NCI-H460 (cell line): ENCODE measurements at regions not wholly inside any gene's neighbourhood (a gene's known extent, or its start where the extent isn't known, plus 50 kb on each side); places are given as distances from the start of the nearest gene placed in this dataset.

Experiments used
- DNase-seq: peaks from one replicate; pipeline ENCODE4 v3.0.0-alpha.2; 2016; ENCODE audit warnings: low read depth; ENCODE audit errors: extremely low read depth

DNA sequence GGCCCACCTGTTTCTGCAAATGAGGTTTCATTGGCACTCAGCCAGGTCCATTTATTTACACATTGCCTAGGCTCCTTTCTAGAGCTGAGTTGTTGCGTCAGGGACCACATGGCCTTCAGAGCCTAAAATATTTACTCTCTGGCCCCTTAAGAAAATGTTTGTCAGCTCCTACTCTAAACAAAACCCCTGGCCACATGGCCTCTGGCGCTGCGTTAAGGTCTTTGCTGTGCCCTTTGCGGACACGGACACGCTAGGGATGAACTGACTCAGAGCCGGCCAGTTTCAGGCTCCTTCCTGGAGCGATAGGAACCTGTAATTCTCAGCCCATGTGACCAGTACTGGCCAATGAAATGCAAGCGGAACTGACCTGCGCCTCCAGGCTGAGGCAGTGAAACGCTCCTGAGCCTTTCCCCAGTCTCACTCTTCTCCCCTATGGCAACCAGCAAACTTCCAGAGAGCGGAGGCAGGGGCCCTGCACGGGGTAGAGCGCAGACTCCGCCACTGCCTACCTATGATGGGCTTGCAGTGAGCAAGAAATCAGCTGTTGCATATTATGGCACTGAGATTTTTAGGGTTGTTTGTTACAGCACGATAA, 160.3 kb downstream of the ETS2 start:
- peak; percentile 49 for DNase-seq

DNA sequence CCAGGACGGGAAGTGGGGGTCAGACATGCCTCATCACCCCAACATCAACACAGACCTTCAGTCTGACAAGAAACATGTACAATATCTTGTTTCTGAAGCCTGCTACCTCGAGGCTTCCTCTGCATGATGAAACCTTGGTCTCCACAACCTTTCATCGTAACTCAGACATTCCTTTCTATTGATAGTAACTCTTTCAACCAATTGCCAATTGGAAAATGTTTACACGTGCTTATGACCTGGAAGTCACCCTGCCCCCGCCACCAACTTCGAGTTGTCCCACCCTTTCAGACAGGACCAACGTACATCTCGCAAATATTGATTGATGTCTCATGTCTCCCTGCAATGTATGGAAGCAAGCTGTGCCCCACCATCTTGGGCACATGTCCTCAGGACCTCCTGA, 159.5 kb downstream of the ETS2 start:
- DNase-seq: no peak

DNA sequence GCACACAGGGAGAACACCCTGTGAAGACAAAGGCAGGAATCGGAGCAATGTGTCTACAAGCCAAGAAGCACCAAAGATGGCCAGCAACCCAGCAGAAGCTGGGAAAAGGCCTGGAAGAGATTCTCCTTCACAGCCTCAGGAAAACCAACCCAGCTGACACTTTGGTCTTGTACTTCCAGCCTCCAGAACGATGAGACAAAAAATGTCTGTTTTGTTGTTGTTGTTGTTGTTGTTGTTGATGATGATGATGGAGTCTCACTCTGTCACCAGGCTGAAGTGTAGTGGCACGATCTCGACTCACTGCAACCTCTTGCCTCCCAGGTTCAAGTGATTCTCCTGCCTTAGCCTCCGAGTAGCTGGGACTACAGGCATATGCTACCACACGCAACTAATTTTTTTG, 157.3 kb downstream of the ETS2 start:
- DNase-seq: no peak

DNA sequence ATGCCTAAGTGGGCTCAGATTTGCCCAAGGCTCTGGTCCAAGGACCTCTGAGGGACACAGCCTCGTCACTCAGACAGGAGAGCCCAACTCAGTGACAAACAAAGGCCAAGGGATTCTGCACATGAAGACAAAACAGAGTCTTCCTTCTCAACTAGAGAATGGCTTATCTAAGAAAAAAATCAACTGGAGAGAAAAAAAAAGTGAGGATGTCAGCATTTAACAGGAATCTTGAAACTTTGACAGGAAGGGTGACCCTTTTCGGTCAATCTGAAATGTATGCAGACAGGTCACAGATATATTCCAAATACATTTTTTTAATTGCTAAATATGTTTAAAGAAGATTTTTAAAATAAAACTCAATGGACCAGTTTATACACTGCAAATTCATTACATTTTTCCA, 154.5 kb downstream of the ETS2 start:
- DNase-seq: no peak

DNA sequence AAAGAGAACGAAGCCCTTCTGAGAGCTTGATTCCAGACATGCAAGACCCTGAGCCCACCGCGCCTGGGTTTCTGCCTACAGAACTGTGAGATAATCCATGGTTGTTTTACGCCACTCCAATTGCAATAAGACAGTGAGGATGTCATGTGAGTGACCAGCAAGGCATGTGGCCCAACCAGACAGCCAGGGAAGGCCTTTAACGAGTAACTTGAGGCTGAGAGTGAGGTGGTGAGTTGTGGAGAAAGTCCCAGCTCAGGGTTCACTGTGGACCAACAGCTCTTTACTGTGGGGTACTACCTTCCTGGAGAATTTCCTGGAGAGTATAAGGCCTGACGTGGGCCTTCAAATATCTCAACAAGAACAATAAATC, 153.9 kb downstream of the ETS2 start:
- DNase-seq: no peak

DNA sequence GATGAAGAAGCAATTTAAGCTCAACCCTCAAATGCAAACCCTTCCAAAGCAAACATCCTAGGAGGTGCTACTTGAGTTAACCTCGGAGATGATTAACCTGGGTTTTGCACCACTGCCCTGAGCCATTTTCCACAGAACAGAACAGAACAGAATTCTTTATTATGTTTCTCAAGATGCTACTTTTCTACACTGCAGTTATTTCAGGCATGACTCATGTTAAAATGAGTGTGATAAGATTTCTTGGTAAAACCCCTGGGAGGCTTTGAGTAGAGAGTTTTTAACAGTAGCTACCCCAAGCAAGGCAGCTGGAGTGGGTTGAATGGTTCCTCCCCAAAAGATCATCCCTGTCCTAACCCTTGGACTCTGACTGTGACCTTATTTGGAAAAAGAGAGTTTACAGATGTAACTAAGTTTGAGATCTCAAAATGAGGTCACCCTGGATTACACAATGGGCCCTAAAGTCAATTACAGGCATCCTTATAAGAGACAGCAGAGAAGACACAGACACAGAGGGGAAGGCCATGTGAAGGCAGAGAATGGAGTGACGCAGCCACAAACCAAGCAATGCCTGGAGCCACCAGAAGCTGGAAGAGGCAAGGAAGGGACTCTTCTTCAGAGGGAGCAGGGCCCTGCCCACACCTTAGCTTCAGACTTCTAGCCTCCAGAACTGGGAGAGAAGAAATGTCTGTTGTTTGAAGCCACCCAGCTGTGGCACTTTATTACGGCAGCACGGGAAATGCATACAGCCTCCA, 153.4 kb downstream of the ETS2 start:
- no peak for DNase-seq

DNA sequence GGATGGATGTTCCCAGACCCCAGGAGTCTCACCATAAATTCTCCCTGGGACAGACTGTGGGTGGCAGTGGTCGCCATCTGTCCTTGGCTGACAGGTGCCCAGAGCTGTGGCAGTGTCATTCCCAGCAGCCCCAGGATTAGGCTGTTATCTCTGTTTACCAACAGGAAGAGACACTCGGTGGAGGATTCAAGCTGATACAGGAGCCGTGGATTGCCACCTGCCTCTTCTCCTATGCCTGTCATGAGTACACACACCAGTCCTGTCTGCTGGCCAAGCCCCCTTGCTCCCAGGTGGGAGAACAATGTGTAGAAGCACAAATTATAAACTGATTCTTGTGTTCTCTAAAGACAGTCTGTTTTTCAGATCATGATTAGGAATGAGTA, 152.6 kb downstream of the ETS2 start:
- DNase-seq: no peak

DNA sequence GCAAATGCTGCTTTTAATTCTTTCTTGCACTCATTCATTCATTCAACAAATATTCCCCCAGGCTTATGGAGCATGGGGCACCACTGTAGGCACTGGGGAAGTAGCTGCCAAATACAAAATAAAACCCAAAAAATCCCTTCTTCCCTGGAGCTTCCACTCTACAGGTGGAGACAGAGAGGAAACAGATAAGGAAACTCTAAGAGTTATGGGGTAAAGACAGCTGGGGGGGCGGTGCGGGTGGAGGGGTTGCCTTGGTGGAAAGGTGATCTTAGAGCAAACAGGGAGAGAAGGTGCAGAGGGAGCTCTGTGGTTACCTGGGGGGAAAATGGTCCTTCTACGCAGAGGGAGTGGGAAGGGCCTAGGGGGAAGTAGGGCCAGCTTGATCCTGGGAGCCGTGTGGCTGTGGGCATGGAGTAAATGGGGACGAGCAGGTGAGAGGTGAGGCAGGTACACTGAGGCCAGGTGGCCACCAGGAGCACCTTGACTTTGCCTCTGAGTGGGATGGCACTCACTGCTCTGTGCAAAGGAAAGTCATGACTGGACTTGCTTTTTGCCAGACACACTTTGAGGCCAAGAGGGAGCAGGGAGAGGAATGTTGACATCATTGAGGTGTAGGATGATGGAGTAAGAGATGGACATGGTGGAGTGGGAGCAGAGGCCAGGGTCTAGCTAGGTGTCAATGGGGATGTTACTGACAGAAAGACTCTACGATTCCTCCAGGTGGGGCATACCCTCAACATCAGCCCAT, 152.0 kb downstream of the ETS2 start:
- no peak for DNase-seq

DNA sequence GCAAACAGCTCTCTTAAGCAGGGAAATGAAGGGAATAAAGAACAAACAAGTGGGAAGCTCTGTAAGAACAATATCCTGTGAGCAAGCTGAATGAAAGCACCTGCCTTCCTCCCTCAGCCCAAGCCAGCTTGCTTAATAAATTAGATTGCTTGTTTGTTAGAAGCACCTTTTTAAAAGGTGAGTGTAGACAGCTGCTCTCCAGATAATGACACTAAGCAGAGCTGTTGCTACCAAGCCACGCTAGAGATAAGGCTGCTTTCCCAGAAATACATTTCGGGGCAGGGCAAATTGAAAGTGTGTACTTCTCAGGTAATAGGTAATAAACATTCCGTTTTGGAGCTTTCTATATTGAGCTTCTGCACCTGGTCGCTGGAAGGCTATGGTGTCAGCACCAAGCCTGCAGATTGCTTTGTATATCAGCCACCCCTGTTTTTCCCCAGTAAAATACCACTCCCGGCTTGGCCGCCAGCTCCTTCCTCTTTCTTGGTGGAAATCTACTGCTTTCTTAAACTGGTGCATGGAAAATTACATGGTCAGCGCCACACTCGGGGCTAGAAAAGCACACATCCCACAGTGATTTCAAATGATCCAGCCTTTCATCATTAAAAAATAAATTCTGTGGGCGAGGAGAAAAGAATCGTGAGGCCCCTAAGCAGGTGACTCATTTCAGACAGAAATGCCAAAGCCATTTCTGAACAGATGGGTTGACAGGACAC, 151.3 kb downstream of the ETS2 start:
- DNase-seq: no peak

DNA sequence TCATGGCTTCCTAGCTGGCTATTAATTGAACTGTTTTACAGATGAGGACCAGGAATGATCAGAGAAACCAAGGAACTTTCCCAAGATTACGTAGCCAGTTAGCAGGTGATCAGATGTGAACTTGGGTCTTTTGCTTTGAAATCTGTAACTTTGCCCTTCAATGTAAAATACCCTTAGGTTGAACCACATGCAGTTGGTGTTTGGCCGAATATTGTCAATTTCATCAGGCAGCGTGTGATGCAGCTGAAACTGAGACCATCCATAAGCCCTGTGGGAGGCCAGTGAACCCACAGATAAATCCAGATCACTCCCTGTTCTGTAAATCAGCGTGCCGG, 150.8 kb downstream of the ETS2 start:
- DNase-seq: no peak

DNA sequence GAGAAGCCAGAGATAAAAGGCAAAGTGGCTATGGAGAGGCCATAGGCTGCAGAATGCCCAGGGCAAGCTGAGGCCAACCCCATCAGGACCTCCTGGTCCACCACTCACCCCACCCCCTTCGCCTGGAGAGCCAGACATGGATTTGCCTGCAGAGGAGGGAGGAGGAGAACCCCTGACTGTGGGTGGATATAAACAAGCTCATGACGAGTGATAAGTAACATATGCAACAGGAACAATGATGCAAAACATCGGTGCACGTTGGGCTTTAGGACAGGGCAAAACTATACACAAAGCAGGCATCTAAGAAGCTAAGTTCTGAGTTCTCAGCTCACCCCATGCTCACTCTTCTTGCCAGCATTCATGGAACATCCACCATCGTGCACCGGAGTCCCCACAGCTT, 150.3 kb downstream of the ETS2 start:
- no peak for DNase-seq

DNA sequence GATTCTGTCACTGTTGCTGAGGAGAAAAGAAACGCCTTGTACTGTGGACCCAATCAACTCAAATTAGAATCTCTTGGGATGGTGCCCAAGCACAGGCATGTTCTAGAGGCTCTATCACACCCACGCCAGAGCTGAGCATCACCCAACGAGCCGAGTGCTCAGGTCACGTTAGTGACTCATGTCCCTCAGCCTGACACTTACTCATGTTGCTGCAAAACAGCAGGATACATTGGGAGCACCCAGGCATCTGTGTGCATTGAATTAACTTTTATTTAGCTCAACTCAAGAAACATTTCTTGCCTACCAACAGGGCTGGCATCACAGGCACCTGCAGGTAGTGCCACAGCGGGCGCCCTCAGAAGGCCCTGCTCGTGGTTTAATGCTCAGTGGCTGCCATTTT, 149.8 kb downstream of the ETS2 start:
- no peak for DNase-seq

DNA sequence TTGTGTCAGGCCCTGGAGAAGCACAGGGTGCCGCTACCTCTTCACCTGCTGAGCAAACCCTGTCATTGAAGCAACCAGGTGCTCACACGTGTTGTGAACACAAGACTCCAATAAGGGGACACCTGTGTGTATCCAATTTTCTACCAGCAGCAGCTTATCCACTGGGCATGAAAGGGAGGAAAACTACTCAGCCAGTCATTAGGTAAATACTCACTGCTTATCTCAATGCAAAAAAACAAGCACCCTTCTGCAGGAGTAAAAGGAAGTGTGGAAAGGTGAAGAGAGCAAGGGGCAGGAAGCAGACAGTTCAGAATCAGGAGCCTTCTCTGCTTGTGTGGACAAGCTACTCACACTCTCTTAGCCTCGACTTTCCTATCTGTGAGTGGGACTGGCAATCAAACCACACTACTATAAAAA, 148.9 kb downstream of the ETS2 start:
- DNase-seq: no peak

DNA sequence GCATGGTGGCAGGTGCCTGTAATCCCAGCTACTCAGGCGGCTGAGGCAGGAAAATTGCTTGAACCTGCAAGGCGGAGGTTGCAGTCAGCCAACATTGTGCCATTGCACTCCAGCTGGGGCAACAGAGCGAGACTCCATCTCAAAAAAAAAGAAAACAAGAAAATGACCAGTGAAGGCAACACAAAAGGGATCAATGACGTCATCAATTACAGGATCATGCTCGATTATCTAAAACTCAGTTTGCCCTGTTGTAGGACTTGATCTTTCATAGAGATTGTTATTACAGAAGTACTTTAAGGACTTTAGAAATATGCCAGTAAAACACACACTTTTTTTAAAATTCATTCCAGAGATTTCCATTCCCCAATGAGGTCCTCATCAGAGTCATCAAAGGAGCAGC, 147.8 kb downstream of the ETS2 start:
- no peak for DNase-seq

DNA sequence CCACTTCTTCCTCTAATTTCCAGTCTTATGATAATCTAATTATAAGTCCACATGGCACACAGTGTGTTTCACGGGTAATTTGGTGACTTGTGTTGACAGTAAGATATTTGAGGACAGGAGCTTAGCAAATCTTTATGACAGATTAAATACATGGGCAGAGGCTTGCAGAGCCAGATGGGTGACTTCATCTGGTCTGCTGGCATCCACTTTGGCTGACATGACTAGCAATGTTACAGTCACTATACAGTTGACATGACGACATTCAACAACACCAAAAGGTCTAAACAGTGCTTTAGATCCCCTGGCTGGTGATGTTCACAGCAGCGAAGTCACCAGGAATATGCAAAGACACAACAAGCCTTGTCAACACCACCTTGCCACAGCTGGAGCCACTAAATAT, 147.2 kb downstream of the ETS2 start:
- no peak for DNase-seq

DNA sequence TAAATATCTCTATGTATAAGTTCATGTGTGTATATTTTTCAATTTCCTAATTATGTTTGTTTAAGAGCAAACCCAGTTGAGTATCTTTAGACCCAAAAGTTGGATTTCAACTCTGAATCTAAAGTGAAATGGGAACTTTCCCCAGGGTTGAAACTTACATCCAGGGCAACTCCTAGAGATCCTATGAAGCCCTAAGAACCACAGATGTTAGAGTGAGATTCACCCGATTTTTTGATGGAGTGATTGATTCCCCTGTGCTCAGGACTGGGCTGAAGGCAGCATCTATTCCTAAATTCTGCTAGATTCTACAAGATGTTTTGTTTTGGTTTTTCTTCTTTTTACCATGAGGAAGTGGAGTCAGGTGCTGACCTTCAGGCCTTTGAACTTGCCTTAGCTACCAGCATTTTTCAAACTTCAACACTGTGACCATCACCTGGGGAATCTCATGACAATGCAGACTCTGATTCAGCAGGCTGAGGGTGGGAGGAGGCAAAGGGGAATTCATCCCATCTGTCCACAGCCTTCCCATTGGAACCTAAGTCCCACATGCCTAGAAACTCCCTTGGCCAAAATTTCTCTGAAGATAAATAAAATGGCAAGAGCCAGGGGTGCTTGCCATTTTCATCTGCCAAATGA, 145.5 kb downstream of the ETS2 start:
- DNase-seq: no peak

DNA sequence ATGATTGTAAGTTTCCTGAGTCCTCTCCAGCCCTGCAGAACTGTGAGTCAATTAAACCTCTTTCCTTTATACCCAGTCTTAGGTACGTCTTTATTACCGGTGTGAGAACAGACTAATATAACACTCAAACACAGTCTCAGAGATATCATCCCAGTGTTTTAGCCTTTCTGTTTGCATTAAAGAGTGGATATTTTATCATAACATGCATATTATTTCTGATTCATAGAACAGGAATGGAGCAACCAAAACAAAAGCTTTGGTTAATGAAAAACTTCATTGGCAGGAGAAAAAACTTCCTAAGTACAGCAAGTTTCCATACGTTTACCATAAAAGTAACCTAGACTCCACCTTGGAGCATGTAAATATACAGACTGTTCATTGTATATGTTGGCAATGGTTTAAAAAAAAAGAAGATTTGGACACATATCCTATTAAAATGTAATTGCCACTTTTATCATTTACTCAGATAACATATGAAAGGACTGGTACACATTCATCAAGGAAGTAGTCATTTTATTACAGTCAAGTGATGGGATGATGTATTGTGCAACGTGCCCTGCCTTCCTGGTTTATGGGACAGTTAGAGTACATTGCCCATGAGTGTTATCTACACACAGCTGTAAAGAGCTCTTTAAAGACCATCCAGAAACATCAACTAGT, 144.8 kb downstream of the ETS2 start:
- DNase-seq: no peak

DNA sequence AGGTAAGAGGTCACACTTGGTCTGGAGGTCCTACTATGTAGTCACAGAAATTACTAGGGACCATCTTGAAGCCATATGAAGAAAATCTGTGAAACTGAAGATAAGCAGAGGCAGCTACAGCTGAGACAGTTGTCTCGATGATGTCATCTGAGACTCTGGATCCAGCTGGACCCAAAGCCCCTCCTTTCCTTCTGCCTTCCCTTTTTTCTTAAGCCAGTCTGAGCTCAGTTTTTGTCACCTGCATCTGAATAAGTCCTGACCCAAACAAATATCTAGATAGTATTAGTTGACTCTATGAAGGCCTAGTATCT, 143.3 kb downstream of the ETS2 start:
- DNase-seq: no peak

DNA sequence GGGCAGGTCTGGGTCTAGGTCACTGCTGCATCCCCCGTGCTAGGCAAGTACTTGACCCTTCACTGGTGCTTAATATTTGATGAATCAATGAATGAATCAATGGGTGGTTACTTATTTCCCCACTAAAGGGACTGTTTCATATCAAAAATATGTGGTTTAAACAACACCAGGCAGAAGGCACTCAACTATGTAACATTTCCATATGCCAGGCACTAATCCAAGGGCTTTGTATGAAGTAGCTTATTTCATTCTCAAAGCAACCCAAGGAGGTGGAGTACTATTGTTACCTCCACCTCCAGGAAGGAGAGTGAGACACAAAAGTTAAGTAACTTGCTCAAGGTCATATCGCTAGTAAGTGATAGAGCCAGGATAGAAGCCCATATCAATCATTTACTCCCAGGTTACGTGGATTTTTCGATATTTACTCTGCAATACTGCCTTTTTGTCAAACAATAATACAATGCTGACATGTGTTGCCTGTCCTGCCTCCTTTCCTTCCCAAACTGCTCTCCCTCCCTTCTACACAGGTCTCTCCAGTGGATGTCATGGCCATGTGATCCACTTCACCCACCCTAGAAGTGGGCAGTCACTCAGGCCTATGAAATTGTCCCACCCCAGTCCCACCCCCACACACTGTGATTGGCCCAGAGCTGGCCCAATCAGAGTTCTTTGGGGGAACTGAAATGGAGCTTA, 142.8 kb downstream of the ETS2 start:
- DNase-seq: no peak

DNA sequence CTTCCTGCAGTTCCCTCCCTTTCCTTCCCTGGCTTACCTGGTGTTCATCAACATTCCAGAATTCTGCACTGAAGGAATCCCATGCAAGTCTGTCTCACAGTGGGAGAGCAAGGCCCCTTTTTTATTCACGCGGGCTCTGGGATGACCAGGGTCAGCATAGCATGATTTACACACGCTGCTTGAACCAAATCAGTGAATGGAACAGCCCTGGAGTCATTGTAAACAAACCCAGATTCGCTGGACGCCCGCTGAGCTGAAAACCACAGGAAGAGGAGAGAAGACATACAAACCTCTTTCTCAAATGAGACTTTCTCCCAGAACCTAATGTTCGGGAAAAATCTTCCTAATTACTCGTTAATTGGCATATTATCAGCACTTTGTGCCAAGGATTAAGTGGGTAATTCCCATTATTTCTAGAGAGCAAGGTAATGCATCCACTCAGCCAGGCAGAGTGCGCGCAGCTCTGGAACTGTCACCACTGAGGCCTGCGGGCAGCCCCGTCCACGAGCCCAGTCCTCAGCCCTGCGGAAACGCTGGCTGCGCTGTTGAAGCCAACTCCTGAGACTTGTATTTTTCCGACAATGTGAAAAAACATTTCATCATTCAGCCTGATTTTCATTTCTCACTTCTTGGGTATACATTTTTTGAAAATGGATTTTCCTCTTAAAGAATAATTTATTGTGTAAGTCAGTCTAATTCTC, 140.0 kb downstream of the ETS2 start:
- no peak for DNase-seq
